GM18873 (cell line): ENCODE measurements at regions not wholly inside any gene's neighbourhood (a gene's known extent, or its start where the extent isn't known, plus 50 kb on each side); places are given as distances from the start of the nearest gene placed in this dataset.
"Not testable (repeated sequence)": the region's sequence is repeated elsewhere in the genome, so short reads cannot be mapped to it uniquely, and the experiment has no call there.

Experiments
- ATAC-seq: cut with Tn5 transposase; IDR thresholded peaks from one replicate; pipeline ENCODE4 v1.9.1; 2021; ENCODE audit warnings: mild to moderate bottlenecking, moderate library complexity, moderate number of reproducible peaks; ENCODE audit not compliant: unreplicated experiment, low FRiP score

- ATAC-seq, result no peak
Observed at GRCh38 chr3:174536319-174536718, 322.8 kb upstream of the NAALADL2 start.

DNA sequence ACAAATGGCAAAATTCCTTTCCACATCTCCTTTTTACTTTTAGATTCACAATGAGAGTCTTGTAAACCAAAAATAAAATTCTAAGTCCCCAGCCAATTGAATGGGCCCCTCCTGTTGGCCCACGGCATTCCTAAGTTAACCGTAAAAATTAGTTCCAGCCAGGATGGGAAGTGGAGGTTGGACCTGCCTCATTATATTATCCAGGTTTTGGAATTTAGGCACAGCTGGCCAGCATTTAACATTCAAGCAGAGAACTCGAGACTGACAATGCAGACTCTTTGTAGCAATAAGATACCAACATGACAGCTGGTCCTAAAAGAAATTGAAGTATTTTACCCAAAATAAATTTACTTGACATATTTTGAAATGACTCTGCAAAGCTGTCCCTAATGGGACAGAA, 321.0 kb upstream of the NAALADL2 start:
- ATAC-seq, result no peak

DNA sequence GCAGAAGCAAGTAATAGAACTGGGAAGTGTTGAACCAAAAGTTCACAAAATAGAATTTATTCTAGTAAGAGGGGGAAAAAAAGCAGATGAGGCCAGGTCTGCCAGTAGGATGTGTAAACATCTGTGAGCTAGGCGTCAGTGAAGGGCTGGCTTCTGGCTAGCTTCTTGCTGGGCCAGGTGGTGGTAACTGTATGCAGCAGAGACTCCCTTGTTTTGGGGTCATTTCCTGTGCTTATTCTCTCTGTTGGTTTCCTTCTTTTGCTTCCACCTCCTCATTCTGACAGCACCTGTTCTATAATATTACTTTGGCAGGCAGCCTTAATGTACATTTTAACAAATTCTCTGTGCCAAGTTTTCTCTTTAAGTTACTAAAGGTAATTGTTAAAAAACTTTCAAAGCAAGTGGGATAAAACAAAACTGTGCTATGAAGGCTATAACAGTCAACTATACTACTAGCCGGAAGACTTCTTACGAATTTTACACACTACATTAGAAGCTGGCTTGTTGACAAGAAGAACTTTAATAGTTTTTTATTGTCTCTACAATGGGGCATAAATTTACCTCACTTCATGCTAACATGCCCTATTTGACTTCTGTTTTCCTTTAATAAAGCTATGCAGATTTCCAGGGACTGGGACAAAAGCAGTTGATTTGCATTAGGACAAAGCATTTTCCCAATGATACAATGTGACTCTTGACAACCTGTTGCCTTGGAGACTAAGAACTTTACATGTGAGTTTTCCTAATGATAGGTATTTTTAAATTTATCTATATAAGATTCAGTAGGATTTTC, 318.8 kb upstream of the NAALADL2 start:
- ATAC-seq, result no peak

DNA sequence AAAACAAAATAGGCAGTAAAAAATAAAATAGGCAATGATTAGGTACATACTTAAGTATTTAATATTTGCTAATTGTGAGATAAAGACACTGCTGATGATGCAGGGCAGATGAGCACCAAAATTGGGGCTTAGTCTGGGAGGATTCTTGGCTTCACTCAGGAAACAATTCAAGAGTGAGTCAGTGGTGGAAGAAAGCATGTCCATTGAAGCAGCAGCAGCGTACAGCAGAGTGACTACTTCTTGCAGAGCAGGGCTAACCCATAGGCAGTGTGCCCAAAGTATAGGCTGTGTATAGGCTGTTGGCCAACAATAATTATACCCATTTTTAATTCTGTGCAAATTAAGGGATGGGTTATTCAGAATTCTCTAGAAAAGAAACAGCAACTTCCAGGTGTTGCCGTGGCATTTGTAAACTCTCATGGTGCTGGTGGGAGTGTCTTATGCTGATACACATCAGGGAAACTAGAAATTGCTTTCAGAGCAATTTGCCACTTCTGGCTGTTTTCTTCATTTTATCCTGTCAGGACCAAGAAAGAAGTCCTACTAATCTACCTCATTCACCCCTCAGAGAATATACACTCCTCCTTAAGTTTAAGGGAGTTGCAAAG, 317.3 kb upstream of the NAALADL2 start:
- ATAC-seq, result no peak

DNA sequence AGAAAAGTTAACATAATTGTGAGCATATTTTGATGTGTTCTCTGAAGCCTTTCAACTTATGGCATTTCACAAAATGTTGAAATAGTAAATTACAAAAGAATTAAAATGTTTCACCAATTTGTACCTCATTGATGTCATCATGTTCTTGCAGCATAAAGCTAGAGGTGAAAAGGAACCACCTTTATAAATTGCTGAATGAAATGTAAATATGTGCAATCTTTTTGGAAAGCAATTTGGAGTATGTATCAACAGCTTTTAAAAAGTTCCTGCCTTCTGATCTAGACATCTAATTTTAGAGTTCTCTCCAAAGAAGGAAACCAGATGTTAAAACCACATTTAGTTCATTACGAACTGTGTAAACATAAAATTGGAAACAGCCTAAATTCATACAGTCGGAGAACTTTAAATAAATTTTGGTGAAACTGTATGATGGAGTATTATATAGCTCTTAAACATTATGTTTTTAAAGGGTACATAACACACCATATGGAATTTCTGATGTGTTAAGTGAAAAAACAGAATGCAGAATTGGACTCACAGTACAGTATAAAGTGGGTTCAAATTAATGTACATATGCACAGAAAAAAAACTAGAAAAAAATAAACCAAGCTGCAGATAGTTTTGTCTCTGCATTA, 311.2 kb upstream of the NAALADL2 start:
- no peak for ATAC-seq

- ATAC-seq, result no peak
Observed at GRCh38 chr3:174548841-174549623, 310.1 kb upstream of the NAALADL2 start.

GRCh38 chr3:174581558-174581957, 277.6 kb upstream of the NAALADL2 start:
- no peak for ATAC-seq

GRCh38 chr3:174583396-174583795, 275.7 kb upstream of the NAALADL2 start:
- no peak for ATAC-seq

DNA sequence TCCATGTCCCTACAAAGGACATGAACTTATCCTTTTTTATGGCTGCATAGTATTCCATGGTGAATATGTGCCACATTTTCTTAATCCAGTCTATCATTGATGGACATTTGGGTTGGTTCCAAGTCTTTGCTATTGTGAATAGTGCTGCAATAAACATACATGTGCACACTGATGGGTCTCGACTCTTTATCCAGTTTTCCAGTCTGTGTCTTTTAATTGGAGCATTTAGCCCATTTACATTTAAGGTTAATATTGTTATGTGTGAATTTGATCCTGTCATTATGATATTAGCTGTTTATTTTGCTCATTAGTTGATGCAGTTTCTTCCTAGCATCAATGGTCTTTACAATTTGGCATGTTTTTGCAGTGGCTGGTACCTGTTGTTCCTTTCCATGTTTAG, 272.0 kb upstream of the NAALADL2 start:
- not testable (repeated sequence) for ATAC-seq

GRCh38 chr3:174596447-174596982, 262.6 kb upstream of the NAALADL2 start:
- no peak for ATAC-seq

DNA sequence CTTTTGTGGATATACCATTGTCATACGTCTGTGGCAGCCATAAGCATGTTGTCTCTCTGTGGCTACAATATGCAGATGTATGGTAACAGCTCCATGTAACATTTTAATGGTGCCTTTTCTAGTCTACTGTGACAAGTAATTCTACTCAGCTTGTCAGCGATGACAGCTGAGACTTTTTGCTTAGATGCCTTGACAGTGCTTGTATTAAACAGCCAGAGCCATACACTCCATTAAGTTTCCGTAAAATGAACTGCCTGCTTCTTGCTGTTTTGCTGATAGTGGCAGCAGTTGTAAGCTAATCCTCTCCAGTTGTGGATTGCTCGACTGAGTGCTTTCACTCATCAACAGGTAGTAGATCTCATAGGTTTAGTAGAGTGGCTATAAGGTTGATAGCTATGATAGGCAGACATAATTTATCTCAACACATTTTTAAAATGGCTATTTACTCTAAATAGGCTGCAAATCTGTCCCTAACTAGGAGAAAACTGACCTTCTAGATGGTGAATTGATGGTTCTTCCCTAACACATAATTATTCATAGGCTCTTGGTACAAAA, 260.2 kb upstream of the NAALADL2 start:
- no peak for ATAC-seq

DNA sequence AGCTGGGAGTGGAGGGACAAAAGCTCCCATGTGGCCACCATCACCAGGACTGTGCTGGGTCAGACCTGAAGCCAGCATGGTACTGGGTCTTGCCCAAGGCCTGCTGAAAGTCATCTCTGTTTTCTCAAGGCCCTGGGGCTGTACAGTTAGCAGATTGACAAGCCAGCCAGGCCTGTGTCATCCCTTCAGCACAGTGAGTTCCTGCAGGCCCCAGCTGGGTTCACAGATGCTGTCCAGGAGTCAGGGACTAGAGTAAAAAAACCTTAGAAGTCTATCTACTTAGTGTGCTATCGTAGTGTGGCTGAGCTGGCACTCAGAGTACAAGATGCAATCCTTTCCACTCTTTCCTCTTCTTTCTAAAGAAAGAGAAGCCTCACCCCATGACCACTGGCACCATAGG, 246.0 kb upstream of the NAALADL2 start:
- no peak for ATAC-seq

GRCh38 chr3:174614036-174614435, 245.1 kb upstream of the NAALADL2 start:
- ATAC-seq, result no peak

DNA sequence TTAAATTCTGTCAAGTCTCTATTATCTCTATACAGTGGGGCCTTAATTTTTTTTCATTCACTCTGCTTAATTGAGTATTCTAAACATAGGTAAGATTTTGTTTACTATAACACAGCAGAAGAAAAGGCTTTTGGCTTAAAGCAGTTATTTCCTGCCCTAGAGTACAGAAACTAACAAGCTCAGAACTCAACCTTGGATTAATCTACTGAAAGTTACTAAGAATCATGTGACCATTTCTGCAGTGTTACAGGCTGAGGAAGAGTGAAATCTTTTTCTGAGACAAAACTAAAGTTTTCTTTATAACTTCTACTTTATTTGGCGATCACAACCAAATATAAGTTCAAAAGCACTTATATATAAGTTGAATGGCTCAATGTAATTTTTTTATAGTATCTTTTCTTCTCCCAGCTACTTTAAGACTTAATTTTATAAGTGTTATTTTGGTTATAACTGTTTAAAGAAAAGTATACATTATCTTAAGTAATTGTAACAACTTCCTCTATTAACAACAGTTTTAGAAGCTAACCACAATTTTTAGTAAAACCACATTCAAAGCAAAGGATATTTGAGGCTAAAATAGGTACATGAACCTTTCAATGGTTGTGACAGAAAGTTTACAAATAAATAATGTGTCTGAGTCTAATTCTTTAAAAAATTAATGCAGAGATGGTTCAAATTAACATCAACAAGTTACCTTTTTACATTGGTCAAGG, 240.6 kb upstream of the NAALADL2 start:
- ATAC-seq, result no peak

DNA sequence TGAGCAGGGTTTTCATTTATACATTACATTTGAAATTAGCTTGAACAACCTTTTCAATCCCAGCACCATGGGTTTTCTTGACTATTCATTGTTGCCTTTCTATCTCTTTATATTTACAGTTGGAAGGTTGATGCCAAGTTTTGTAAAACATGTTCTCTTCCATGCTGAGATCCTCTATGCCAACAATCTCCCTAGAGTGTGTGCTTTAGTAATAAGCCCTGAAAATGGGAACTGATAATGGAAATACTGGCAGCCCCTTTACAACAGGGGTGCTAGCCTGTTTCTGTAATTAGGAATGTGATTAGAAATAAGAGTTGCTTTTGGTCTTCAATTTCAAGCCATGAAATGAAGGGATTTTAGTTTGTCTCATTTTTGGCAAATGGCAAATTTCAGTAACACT, 239.9 kb upstream of the NAALADL2 start:
- ATAC-seq, result no peak

GRCh38 chr3:174620138-174620537, 239.0 kb upstream of the NAALADL2 start:
- no peak for ATAC-seq

- ATAC-seq, result no peak
Observed at GRCh38 chr3:174620855-174621472, 238.2 kb upstream of the NAALADL2 start.

DNA sequence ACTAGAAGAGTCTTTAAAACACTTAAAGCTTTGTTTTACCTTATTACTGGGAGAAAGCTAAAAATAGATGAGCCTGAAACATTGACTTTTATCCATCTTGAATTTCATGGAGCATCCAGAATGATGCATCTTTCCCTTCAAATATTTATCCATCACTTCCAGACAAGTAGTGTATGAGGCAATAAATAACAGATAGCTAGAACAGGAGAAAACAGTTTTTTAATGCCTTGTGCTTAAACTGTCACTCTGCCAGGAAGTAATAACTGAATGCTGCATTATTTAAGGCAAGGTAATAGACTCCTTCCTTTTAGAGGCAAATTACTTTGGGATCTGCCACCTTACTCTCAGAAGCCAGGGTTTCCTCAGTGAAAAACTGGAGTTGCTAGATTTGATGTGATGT, 225.8 kb upstream of the NAALADL2 start:
- ATAC-seq, result no peak

- no peak for ATAC-seq
Observed at GRCh38 chr3:174636451-174636850, 222.7 kb upstream of the NAALADL2 start.
